Lower leg skin (tissue), 4 donors: ENCODE measurements at regions not wholly inside any gene's neighbourhood (a gene's known extent, or its start where the extent isn't known, plus 50 kb on each side); places are given as distances from the start of the nearest gene placed in this dataset.

Experiments used
- DNase-seq, 2 donors: peaks; one replicate each; pipeline ENCODE4 v3.0.0-alpha.2; 2019; ENCODE audit warnings: low spot score in 2 of 2
- H3K4me3 ChIP-seq: fragments of 200-600 bp; sonication (generic); 2 replicates; pipeline ENCODE4 v1.5.1; 2017; ENCODE audit warnings: mild to moderate bottlenecking, low read depth; ENCODE audit not compliant: poor library complexity, severe bottlenecking
- CTCF ChIP-seq, 3 donors: fragments of 450-650 bp; IDR thresholded peaks; one replicate each; pipeline ENCODE4 v1.5.1; 2016; ENCODE audit warnings: antibody characterized with exemption in 3 of 3, mild to moderate bottlenecking in 3 of 3, moderate library complexity in 2 of 3
- POLR2A ChIP-seq, 2 donors: fragments of 450-650 bp; IDR thresholded peaks; one replicate each; pipeline ENCODE4 v1.6.1; 2016 to 2017; ENCODE audit warnings: antibody characterized with exemption in 2 of 2, mild to moderate bottlenecking in 1 of 2, moderate library complexity in 1 of 2
- WGBS, 2 donors: methylation state at CpG; one replicate each; pipeline ENCODE4 v1.1.5; 2018; 5-methylcytosine and 5-hydroxymethylcytosine counted together
- intact Hi-C: fragments of 100-400 bp; cut with DNase I; formaldehyde crosslinking; loops from one replicate; pipeline ENCODE4 v1.15.0; 2023; ENCODE audit warnings: low total_unique reads

GRCh38 chr12:46556105-46556559, 183.6 kb upstream of the SLC38A2 start:
- H3K4me3 ChIP-seq, result no peak overlapping the region
- intact Hi-C loops, result loop anchor here (10.0 kb wide), 1 partner anchor 171 kb away; no protein-coding TSS in a partner anchor
- WGBS, 2 donors, result 24 to 26% methylated on average over 2 of the region's 2 CpGs
- DNase-seq, result no peak
- TF ChIP-seq CTCF (IDR thresholded peaks at IDR 0.05) (no peak), POLR2A (IDR thresholded peaks at IDR 0.05) (no peak)

- WGBS, 2 donors, result 22 to 23% methylated on average over 4 of the region's 4 CpGs
- TF ChIP-seq CTCF (IDR thresholded peaks at IDR 0.05), result no peak
- no peak for TF ChIP-seq POLR2A (IDR thresholded peaks at IDR 0.05)
- DNase-seq, result no peak
- intact Hi-C loops, result loop anchor here (10.0 kb wide), 1 partner anchor 171 kb away; no protein-coding TSS in a partner anchor
- H3K4me3 ChIP-seq, result no peak overlapping the region
Measured at GRCh38 chr12:46555406-46555852, 182.9 kb upstream of the SLC38A2 start.

GRCh38 chr12:46554460-46554859, 181.9 kb upstream of the SLC38A2 start:
- no peak for TF ChIP-seq POLR2A (IDR thresholded peaks at IDR 0.05)
- no peak for TF ChIP-seq CTCF (IDR thresholded peaks at IDR 0.05)
- H3K4me3 ChIP-seq, result no peak overlapping the region
- WGBS, 2 donors, result 60% methylated on average over 2 of the region's 2 CpGs
- no peak for DNase-seq
- intact Hi-C loops, result loop anchor here (10.0 kb wide), 1 partner anchor 170 kb away; no protein-coding TSS in a partner anchor

GRCh38 chr12:46553911-46554310, 181.3 kb upstream of the SLC38A2 start:
- DNase-seq, result no peak
- 41 to 57% methylated on average over 1 of the region's 1 CpG for WGBS, 2 donors
- no peak for TF ChIP-seq CTCF (IDR thresholded peaks at IDR 0.05)
- H3K4me3 ChIP-seq, result no peak overlapping the region
- intact Hi-C loops, result loop anchor here (10.0 kb wide), 1 partner anchor 169 kb away; no protein-coding TSS in a partner anchor

- intact Hi-C loops, result loop anchor here (10.0 kb wide), 1 partner anchor 168 kb away; no protein-coding TSS in a partner anchor
- peak in 1 of 2 donors; percentile 49 for DNase-seq
- no peak for TF ChIP-seq CTCF (IDR thresholded peaks at IDR 0.05)
- TF ChIP-seq POLR2A (IDR thresholded peaks at IDR 0.05), result no peak
- WGBS, 2 donors, result 59 to 73% methylated on average over 2 of the region's 2 CpGs
- no peak overlapping the region for H3K4me3 ChIP-seq
Measured at GRCh38 chr12:46553266-46553665, 180.7 kb upstream of the SLC38A2 start.
